ENCODE measurements at regions not wholly inside any gene's neighbourhood (a gene's known extent, or its start where the extent isn't known, plus 50 kb on each side); places are given as distances from the start of the nearest gene placed in this dataset.

DNA sequence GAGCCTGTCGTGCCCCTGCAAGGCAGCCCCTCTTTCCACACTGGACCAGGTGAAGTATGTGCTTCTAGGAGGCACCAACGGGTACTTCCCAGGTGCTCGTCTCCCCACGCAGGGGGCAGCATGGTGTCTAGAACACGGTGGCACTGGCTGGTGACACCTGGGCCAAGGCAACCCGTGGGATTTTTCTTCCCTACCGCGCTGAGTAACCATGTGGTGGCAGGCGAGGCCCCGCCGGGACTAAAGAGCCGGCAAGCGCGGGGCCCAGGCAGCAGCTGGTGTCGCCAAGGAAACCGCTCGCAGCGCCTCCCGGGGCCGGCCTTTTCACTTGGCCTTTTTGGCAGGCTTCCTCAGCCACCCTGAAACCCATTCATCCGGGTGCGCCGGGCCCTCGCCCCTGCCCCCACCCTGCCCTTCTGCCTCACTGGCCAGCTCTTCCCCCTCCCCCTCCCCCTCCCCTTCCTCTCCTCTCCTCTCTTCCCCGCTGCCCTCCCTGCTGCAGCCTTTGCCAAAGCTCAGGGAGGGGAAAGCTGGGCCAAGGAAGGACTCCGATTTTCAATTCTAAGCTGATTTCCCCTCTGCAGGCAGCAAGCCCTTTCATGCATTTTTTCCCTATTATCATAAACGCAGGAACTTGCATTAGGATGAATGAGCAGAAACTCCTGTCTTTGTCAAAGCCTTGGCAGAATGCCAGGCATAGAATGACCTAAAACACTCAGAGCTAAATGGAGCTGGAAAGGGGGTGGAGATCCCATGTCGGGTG lies 81.2 kb downstream of the IRF2BPL start:
- Histone ChIP-seq H3K36me3 (no peaks in the 10 kb centered on the region), H3K27ac (peak overlapping the region; percentile 80), H3K4me1 (peaks cover 47% of the 10 kb centered on the region), H3K27me3 (no peaks in the 10 kb centered on the region), H3K4me3 (peak overlapping the region in 1 of 2 donors; percentile 33), H3K9me3 (no peaks in the 10 kb centered on the region)
- intact Hi-C loops (cut with DNase I), result no loop called here
- TF ChIP-seq, protein P1, sequence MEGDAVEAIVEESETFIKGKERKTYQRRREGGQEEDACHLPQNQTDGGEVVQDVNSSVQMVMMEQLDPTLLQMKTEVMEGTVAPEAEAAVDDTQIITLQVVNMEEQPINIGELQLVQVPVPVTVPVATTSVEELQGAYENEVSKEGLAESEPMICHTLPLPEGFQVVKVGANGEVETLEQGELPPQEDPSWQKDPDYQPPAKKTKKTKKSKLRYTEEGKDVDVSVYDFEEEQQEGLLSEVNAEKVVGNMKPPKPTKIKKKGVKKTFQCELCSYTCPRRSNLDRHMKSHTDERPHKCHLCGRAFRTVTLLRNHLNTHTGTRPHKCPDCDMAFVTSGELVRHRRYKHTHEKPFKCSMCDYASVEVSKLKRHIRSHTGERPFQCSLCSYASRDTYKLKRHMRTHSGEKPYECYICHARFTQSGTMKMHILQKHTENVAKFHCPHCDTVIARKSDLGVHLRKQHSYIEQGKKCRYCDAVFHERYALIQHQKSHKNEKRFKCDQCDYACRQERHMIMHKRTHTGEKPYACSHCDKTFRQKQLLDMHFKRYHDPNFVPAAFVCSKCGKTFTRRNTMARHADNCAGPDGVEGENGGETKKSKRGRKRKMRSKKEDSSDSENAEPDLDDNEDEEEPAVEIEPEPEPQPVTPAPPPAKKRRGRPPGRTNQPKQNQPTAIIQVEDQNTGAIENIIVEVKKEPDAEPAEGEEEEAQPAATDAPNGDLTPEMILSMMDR (IDR thresholded peaks at IDR 0.05), result peak in 2 of 3 experiments; percentile 18 to 52
- peak; percentile 13 to 69 for TF ChIP-seq POLR2AphosphoS5 (IDR thresholded peaks at IDR 0.05; ENCODE audit: insufficient read depth in 1 of 2, low read depth in 1 of 2)
- TF ChIP-seq POLR2A (IDR thresholded peaks at IDR 0.05), result no peak
- DNase-seq (ENCODE audit: extremely low spot score in 2 of 2), result no peak

DNA sequence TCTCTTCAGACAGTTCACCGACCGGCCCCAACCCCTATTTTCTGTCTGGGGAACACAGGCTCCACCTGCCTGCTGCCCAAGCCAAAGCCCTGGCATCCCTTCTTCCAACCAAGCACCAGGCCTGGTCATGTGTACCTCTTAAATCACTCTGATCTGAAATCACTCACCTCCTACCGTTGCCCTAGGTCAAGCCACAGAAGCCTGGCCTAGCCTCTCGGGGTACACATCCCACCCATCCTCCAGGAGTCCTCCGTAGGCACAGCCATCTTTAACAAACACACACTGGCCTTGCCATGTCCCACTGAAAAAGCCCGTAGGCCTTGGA lies 81.8 kb downstream of the IRF2BPL start:
- DNase-seq (ENCODE audit: extremely low spot score in 2 of 2), result no peak
- Histone ChIP-seq H3K9me3 (no peaks in the 10 kb centered on the region), H3K36me3 (no peaks in the 10 kb centered on the region), H3K27me3 (no peaks in the 10 kb centered on the region), H3K27ac (peak overlapping the region; percentile 80), H3K4me1 (peaks cover 46% of the 10 kb centered on the region), H3K4me3 (peak overlapping the region in 1 of 2 donors; percentile 33)
- intact Hi-C loops (cut with DNase I), result no loop called here
- TF ChIP-seq POLR2AphosphoS5 (IDR thresholded peaks at IDR 0.05; ENCODE audit: insufficient read depth in 1 of 2, low read depth in 1 of 2) (no peak), POLR2A (IDR thresholded peaks at IDR 0.05) (no peak)
- TF ChIP-seq, protein P1 (IDR thresholded peaks at IDR 0.05), result no peak

DNA sequence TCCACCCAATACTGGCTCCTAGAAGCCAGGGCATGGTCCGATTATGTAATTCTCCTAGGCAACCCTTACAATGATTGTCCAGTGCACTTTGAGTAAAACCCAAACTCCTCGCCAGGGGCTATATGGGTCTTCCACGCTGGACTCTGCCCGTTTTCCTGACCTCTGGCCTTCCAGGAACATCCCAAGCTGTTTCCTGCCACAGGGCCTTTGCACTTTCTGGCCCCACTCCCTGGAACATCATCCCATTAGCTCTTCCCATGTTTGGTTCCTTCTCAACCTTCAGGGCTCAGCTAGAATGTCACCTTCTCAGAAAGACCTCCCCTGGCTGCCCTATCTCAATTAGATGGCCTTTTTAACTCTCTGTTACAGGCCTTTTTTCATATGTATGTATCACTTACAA lies 85.4 kb downstream of the IRF2BPL start:
- intact Hi-C loops (cut with DNase I), result no loop called here
- TF ChIP-seq POLR2AphosphoS5 (IDR thresholded peaks at IDR 0.05; ENCODE audit: insufficient read depth in 1 of 2, low read depth in 1 of 2) (no peak), POLR2A (IDR thresholded peaks at IDR 0.05) (no peak)
- TF ChIP-seq, protein P1 (IDR thresholded peaks at IDR 0.05), result no peak
- no peak for DNase-seq (ENCODE audit: extremely low spot score in 2 of 2)

DNA sequence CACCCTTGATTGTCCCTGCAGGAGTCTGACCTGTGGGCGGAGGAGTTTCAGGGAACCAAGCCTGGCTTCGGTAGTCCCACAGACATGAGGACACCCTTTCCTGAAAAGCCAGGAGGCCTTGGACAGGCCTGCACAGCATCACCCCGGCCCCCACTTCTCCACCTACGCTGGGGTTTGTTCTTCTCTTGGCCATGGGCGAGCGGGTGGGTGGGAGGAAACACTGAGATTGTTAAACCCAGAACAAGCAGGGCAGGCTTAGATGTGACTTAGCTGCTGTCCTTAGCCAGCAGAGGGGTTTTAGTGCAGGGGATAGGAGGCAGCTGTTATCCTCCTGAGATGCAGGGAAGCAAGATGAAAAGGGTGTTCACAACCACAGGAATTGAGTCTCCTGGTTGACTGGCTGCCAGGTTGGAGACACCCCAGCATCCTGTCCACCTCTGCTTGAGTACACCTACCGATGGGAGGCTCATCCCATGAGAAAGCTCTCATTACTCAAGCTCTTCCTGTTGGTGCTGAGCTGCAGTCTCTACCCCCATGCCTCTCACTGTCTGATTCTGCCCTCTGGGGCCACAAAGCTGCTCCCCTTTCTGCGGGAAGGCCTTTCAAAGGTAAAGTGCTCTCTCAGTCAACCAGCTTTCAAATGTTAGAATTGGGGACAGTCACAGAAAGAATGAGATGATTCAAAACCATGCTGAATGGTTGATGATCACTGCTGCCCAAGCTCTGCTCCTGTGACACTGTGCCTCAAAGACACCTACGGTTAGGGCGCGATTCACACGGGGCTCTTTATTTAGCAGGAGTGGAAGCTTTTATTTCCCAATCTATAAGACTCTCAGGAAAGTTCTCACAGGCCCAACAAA lies 86.3 kb downstream of the IRF2BPL start:
- Histone ChIP-seq H3K4me3 (no peak overlapping the region), H3K27ac (no peak overlapping the region), H3K9me3 (no peaks in the 10 kb centered on the region), H3K36me3 (no peaks in the 10 kb centered on the region), H3K27me3 (no peaks in the 10 kb centered on the region), H3K4me1 (peaks cover 23% of the 10 kb centered on the region)
- intact Hi-C loops (cut with DNase I), result no loop called here
- DNase-seq (ENCODE audit: extremely low spot score in 2 of 2), result no peak
- no peak for TF ChIP-seq POLR2AphosphoS5 (IDR thresholded peaks at IDR 0.05; ENCODE audit: insufficient read depth in 1 of 2, low read depth in 1 of 2)
- TF ChIP-seq, protein P1 (IDR thresholded peaks at IDR 0.05), result no peak
- TF ChIP-seq POLR2A (IDR thresholded peaks at IDR 0.05), result no peak

More for the DNA sequence above, 85.4 kb downstream of the IRF2BPL start:
- Histone ChIP-seq H3K9me3 (no peaks in the 10 kb centered on the region), H3K4me1 (peaks cover 23% of the 10 kb centered on the region), H3K27me3 (no peaks in the 10 kb centered on the region), H3K36me3 (no peaks in the 10 kb centered on the region), H3K4me3 (no peak overlapping the region), H3K27ac (no peak overlapping the region)

Data from vagina (tissue), 2 donors.